D341Med (cell line): ENCODE measurements at regions not wholly inside any gene's neighbourhood (a gene's known extent, or its start where the extent isn't known, plus 50 kb on each side); places are given as distances from the start of the nearest gene placed in this dataset.

ENCODE experiments used
- DNase-seq: peaks from one replicate; pipeline ENCODE4 v3.0.0; 2012; ENCODE audit warnings: low spot score

GRCh38 chr7:130998993-130999602 is 265.1 kb upstream of the KLF14 start:
- DNase-seq, result no peak

- no peak for DNase-seq
Measured at GRCh38 chr7:130999926-131000325, 265.9 kb upstream of the KLF14 start.

- no peak for DNase-seq
Measured at GRCh38 chr7:131000389-131000788, 266.4 kb upstream of the KLF14 start.

GRCh38 chr7:131000873-131001272 is 266.9 kb upstream of the KLF14 start:
- no peak for DNase-seq

- DNase-seq, result no peak
Measured at GRCh38 chr7:131002600-131002999, 268.6 kb upstream of the KLF14 start.

GRCh38 chr7:131003634-131004033 is 269.6 kb upstream of the KLF14 start:
- no peak for DNase-seq

- no peak for DNase-seq
Measured at GRCh38 chr7:131004371-131004770, 270.4 kb upstream of the KLF14 start.

- peak; percentile 65 for DNase-seq
Measured at GRCh38 chr7:131007439-131008330, 273.7 kb upstream of the KLF14 start.

GRCh38 chr7:131008840-131009711 is 275.1 kb upstream of the KLF14 start:
- DNase-seq, result no peak

- DNase-seq, result no peak
Measured at GRCh38 chr7:131010029-131010716, 276.2 kb upstream of the KLF14 start.

- no peak for DNase-seq
Measured at GRCh38 chr7:131010717-131011431, 276.9 kb upstream of the KLF14 start.

- DNase-seq, result no peak
Measured at GRCh38 chr7:131011432-131011742, 277.4 kb upstream of the KLF14 start.

- no peak for DNase-seq
Measured at GRCh38 chr7:131011976-131012375, 278.0 kb upstream of the KLF14 start.

- DNase-seq, result no peak
Measured at GRCh38 chr7:131012477-131013031, 278.5 kb upstream of the KLF14 start.

GRCh38 chr7:131013716-131014115 is 279.7 kb upstream of the KLF14 start:
- DNase-seq, result no peak

- no peak for DNase-seq
Measured at GRCh38 chr7:131014906-131015656, 281.1 kb upstream of the KLF14 start.

- DNase-seq, result no peak
Measured at GRCh38 chr7:131015657-131015958, 281.6 kb upstream of the KLF14 start.

- DNase-seq, result no peak
Measured at GRCh38 chr7:131016230-131016629, 282.2 kb upstream of the KLF14 start.

- DNase-seq, result no peak
Measured at GRCh38 chr7:131019351-131019750, 285.3 kb upstream of the KLF14 start.

GRCh38 chr7:131020759-131021261 is 286.8 kb upstream of the KLF14 start:
- no peak for DNase-seq
